ENCODE measurements at regions not wholly inside any gene's neighbourhood (a gene's known extent, or its start where the extent isn't known, plus 50 kb on each side); places are given as distances from the start of the nearest gene placed in this dataset.

GRCh38 chr2:128736046-128736688 is 417.5 kb upstream of the HS6ST1 start:
- DNase-seq, result no peak

DNA sequence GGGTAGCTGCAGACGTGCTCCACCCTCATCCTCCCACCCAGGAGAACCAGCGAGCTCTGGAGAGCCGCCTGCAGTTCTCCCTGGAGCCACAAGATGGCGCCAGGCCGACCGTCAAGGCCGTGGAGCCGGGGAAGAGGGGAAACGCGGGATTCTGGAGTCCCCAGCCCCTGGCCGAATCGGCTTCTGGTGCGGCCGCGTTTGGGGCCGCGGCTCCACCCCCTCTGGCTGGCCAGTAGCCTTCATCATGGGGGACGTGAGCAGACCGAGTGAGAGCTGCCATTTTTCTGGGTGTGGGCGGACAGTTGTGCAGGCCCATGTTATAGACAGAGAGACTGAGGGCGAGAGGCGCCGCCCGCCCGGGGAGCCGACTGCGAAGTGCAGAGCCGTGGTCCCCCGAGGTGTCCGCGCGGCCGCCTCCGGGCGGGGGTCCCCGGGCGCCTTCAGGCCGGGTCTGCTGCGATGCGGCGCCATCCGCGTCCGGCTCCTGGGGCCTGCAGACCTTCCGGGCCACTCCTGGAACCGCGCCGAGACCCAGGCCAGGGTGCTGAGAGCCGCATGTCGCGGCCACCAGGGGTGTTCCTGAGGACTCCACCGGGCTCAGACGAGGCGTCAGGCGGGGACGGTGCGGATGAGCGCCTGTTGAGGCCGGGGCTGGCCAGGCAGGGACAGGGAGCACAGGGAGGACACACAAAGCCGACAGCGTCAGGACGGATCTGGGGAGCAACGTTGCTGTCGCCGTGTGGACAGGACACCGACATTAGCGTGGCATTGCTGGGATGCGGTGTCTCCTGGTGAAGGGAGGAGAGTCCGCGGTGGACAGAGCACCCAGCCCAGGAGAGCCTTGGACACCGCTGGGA is 418.2 kb upstream of the HS6ST1 start:
- peak; percentile 73 for DNase-seq

GRCh38 chr2:128737546-128737826 is 418.8 kb upstream of the HS6ST1 start:
- DNase-seq, result no peak

- no peak for DNase-seq
Observed at GRCh38 chr2:128738446-128739110, 419.9 kb upstream of the HS6ST1 start.

DNA sequence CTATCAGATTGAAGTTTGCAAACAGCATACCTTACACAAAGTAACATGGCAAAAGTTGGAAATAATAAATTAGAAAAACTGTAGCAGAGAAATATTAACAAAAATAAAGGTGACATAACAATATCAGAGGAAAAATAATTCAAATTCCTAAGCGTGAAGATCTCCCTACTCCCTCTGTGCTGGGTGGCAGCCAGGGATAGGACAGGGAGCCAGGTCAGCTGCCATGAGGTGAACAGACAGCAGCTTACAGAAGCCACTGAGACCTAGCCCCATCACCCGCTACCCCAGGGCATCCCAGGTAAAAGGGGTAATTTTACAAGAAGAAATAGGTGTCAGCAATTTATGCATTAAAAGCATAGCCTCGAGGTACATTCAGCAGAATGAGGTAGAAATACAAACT is 423.8 kb upstream of the HS6ST1 start:
- no peak for DNase-seq

DNA sequence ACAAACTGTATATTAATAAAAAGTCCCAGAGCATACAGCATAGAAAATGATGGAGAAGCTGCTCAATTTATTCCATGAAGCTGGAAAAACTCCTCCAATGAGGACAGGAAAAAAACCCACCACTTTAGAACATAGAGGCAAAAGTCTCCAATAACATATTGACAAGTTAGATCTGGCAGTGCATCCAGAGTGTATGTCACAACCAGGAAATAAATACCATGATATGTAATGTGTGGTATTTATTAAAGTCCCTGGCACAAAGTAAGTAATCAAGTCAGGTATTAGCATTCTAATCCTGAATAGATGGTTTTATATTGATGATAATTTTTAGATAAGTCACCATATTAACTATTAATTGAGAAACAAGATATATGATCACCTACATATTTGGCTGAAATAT is 427.3 kb upstream of the HS6ST1 start:
- no peak for DNase-seq

DNA sequence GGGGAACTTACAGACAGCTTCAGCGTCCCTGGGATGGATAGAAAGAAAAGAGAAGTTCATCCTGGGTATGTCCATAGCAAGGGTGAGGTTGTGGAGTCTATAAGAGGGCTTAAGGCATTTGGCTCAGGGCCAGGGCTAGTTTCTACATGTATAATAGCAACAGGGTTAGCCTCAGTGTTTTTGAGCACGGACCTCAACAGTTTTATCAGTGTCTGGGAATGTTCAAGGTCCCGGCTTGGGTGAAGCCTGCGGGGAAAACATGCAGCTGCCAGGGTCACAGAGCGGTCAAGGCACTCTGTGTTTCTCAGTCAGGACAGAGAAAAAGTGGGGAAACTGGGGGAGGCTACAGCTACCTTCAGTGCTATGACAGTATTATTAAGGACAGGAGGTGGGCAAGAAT is 427.7 kb upstream of the HS6ST1 start:
- DNase-seq, result peak; percentile 70

- DNase-seq, result no peak
Observed at GRCh38 chr2:128748336-128748735, 429.7 kb upstream of the HS6ST1 start.

GRCh38 chr2:128748835-128749605 is 430.4 kb upstream of the HS6ST1 start:
- no peak for DNase-seq

- no peak for DNase-seq
Observed at GRCh38 chr2:128750328-128751165, 431.9 kb upstream of the HS6ST1 start.

DNA sequence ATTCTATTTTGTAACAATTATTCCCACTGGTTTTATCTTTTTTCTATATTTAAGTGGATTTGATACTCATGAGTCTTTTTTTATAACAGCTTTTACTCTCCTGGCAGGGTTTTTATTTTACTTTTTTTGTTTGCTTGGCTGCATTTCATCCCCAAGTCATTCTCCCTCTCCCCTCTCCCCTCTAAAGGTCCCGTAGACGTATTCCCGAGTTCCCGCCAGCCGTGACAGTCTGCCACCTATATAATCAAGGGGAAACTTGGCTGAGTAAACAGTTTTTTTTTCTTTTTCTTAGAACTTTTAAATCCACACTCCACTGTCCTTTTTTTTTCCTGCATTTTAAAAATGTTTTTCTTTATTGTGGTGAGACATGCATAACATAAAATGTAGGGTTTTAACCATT is 433.1 kb upstream of the HS6ST1 start:
- DNase-seq, result no peak

GRCh38 chr2:128752691-128753263 is 434.1 kb upstream of the HS6ST1 start:
- no peak for DNase-seq

DNA sequence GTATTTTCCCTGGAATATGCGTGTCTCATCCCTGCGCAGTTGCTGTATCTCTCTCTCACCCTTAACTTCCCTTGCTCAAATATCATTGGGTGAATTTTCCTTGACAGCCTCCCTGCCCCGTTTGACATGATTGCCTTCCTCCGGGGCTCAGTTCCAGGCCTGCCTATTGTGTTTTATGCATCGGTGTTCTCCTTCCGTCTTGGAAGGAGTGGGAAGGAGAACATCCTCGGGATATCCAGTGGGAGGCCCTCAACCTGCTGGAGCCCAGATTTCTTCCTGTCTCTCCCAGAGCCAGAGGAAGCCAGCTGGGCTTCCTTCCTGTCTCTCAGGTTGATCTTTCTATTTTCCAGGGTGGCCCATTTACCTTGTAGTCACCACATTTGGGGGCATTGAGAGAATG is 434.7 kb upstream of the HS6ST1 start:
- no peak for DNase-seq

DNA sequence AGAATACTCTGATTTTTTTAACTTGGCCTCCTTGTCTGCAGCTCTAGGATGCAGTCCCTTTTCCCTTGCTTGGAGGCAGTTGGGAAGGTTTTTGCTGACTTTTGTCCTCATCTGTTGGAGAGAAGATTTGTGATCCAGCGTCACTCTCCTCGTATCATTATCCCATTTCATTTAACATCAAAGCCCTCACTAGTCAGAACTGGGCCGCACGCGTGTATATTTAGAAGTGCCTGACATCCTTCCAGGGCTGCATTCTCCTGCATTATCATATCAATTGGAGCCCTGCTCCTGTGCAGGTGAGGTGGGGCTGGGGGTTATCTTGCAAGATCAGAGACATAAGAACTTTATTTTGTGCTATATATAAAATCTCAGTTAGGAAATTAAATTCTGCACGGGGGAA is 435.1 kb upstream of the HS6ST1 start:
- no peak for DNase-seq

GRCh38 chr2:128754246-128754724 is 435.6 kb upstream of the HS6ST1 start:
- DNase-seq, result peak; percentile 29

GRCh38 chr2:128755695-128756364 is 437.2 kb upstream of the HS6ST1 start:
- no peak for DNase-seq

DNA sequence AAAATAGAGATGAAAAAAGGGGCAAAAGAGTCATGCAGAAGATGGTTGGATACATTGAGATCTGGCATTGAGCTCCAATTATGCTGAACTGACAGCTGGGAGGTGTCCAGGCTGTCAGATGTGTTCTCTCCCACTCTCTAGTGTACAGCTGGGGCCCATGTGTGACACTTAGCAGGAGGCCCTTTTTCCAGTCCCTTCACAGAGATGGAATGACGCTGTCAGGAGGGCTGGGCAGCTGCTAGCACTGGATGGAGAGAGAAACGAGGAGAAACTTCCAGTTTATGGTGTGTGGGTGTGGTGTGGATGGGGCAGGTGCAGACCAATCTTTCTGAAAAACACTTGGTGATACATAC is 437.7 kb upstream of the HS6ST1 start:
- no peak for DNase-seq

DNA sequence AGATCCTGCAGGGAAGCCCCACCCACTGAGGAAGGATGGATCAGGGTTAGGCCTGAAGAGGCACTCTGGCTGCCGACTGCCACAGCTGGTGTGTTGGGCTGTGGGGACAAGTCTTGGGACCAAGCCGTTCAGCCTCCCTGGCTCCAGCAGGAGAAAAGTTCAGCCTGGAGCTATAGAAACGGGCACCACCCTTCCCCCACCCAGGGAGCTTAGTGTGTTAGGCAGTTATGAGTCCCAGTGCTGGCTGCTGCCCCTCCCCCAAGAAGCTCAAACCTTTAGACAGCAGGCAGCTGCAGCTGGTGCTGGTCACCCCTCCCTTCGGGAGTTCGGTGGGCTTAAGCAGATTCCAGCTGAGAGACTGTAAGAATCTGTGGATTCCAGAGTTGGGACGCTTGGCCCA is 447.1 kb upstream of the HS6ST1 start:
- DNase-seq, result no peak

DNA sequence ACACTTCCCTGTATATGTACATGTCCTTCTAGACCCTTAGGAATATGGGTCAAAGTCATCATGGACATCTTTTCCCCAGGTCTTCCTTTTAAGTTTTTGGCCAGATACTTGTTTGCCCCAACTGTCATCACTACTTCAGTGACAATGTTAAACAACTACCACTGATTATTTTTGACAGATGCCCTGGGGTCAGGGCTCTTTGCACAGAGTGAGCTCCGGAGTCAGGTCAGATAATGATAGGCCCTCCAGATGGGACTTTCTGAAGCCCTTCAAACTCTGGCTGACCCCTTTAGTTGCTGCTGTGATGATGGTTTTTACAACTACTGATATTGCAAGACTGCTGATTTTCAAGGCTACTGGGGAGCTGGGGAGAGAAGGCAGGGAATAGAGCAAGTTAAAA is 449.4 kb upstream of the HS6ST1 start:
- no peak for DNase-seq

- DNase-seq, result no peak
Observed at GRCh38 chr2:128769457-128770142, 450.9 kb upstream of the HS6ST1 start.
